ENCODE measurements at regions not wholly inside any gene's neighbourhood (a gene's known extent, or its start where the extent isn't known, plus 50 kb on each side); places are given as distances from the start of the nearest gene placed in this dataset.

DNA sequence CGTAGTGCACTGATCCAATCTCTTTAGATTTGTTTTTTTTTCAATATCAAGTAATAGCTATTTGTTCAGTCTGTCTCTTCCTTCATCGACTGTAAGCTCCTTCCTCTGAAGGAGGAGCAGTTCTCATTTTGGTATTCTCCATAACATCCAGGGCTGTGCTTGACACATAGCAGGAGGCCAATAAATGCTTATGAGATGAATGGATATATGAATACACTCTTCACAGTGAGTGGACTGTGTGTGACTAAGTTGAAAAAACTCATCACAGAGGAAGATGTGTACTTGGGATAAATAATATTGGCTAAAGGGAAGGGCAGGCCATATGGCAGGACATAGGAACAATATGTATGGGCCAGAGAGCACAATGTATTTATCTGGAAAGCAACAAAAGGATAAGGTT lies 205.3 kb upstream of the PRICKLE1 start:
- H3K36me3 ChIP-seq (ENCODE audit: control insufficient read depth, insufficient read depth, low read length), result no peaks in the 10 kb centered on the region
- no peak overlapping the region for H3K27ac ChIP-seq (ENCODE audit: low read depth, low read length)
- no peak overlapping the region for H3K4me3 ChIP-seq (ENCODE audit: low read length)
- no peaks in the 10 kb centered on the region for H3K27me3 ChIP-seq (ENCODE audit: control insufficient read depth, insufficient read depth, low read length)
- H3K9ac ChIP-seq (ENCODE audit: low read length), result no peak overlapping the region
- H3K4me1 ChIP-seq (ENCODE audit: control insufficient read depth, insufficient read depth, low read length), result no peaks in the 10 kb centered on the region

DNA sequence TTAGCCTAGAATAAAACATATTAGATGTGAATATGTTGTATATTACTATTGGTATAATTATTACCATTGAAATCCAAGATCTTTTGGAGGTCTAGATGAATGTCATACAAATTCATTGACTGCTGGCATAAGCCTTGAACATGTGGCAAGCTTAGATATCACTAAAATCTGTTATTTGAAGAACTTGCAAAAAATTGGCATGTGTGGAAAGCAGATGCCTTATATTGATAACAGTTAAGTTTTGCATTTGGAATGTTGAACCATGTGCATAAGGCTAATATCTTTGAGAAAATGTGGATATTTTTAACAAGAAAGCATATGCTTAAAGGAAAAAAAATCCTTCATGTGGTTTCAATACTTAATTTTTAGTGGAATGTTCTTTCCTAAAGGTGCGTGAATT lies 203.6 kb upstream of the PRICKLE1 start:
- Histone ChIP-seq H3K4me3 (ENCODE audit: low read length) (no peak overlapping the region), H3K27ac (ENCODE audit: low read depth, low read length) (no peak overlapping the region), H3K9ac (ENCODE audit: low read length) (no peak overlapping the region), H3K27me3 (ENCODE audit: control insufficient read depth, insufficient read depth, low read length) (no peaks in the 10 kb centered on the region), H3K36me3 (ENCODE audit: control insufficient read depth, insufficient read depth, low read length) (no peaks in the 10 kb centered on the region), H3K4me1 (ENCODE audit: control insufficient read depth, insufficient read depth, low read length) (no peaks in the 10 kb centered on the region)

DNA sequence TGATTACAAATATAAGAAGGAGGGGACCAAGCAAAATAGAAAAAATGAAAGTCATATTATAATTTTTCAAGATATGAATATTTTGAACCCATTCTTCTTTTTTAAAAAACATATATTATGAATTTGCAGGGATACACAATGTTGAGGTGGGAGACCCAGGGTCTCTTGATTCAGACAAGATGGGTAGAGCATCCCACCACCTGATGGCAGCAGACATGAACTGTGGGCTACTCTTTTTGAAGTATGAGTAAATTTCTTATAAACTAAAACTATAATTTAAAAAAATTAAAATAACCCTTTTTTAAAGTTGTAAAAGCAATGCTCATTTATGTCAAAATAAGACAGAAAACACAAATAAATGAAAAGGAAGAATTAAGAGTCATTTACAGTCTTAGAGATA lies 202.7 kb upstream of the PRICKLE1 start:
- H3K27ac ChIP-seq (ENCODE audit: low read depth, low read length), result no peak overlapping the region
- H3K4me1 ChIP-seq (ENCODE audit: control insufficient read depth, insufficient read depth, low read length), result no peaks in the 10 kb centered on the region
- no peak overlapping the region for H3K9ac ChIP-seq (ENCODE audit: low read length)
- H3K36me3 ChIP-seq (ENCODE audit: control insufficient read depth, insufficient read depth, low read length), result no peaks in the 10 kb centered on the region
- no peak overlapping the region for H3K4me3 ChIP-seq (ENCODE audit: low read length)
- H3K27me3 ChIP-seq (ENCODE audit: control insufficient read depth, insufficient read depth, low read length), result no peaks in the 10 kb centered on the region

DNA sequence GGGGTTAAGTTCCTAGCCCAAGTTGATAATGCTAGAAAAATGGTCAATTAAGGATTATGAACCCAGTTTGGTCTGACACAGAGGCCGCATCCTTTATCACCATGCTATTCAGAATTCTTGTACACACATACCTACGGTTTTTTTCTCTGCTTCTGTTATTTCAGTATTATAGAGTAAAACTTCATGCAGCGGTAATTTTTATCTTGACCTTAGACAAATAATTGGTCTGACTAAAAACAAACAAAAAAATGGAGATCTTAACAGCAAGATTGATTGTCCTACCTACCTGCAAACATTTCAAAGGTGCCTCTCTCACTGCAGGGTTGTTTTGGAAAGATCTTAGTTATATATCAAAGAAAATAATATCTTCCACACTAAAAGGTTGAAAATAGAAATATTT lies 201.9 kb upstream of the PRICKLE1 start:
- no peaks in the 10 kb centered on the region for H3K27me3 ChIP-seq (ENCODE audit: control insufficient read depth, insufficient read depth, low read length)
- H3K9ac ChIP-seq (ENCODE audit: low read length), result no peak overlapping the region
- no peaks in the 10 kb centered on the region for H3K36me3 ChIP-seq (ENCODE audit: control insufficient read depth, insufficient read depth, low read length)
- H3K4me1 ChIP-seq (ENCODE audit: control insufficient read depth, insufficient read depth, low read length), result no peaks in the 10 kb centered on the region
- H3K27ac ChIP-seq (ENCODE audit: low read depth, low read length), result no peak overlapping the region
- H3K4me3 ChIP-seq (ENCODE audit: low read length), result no peak overlapping the region

DNA sequence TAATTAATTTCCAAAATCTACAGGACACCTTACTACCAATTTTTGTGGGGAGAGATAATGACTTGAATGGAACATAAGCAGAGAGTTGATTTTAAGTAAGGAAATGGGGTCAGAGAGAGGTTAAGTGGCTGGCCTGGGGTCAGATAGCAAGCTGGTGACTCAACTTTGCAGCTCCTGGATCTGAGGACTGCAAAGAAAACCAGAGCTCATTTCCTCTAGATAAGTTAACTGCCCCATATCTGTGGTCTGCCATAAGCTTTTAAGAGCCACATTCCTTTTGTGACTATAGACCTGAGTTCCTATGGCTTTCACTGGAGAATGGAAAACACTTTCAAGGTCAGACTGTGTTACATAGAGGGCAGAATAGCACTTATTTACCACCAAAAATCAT lies 201.2 kb upstream of the PRICKLE1 start:
- Histone ChIP-seq H3K4me3 (ENCODE audit: low read length) (no peak overlapping the region), H3K36me3 (ENCODE audit: control insufficient read depth, insufficient read depth, low read length) (no peaks in the 10 kb centered on the region), H3K9ac (ENCODE audit: low read length) (no peak overlapping the region), H3K4me1 (ENCODE audit: control insufficient read depth, insufficient read depth, low read length) (no peaks in the 10 kb centered on the region), H3K27ac (ENCODE audit: low read depth, low read length) (no peak overlapping the region), H3K27me3 (ENCODE audit: control insufficient read depth, insufficient read depth, low read length) (no peaks in the 10 kb centered on the region)

DNA sequence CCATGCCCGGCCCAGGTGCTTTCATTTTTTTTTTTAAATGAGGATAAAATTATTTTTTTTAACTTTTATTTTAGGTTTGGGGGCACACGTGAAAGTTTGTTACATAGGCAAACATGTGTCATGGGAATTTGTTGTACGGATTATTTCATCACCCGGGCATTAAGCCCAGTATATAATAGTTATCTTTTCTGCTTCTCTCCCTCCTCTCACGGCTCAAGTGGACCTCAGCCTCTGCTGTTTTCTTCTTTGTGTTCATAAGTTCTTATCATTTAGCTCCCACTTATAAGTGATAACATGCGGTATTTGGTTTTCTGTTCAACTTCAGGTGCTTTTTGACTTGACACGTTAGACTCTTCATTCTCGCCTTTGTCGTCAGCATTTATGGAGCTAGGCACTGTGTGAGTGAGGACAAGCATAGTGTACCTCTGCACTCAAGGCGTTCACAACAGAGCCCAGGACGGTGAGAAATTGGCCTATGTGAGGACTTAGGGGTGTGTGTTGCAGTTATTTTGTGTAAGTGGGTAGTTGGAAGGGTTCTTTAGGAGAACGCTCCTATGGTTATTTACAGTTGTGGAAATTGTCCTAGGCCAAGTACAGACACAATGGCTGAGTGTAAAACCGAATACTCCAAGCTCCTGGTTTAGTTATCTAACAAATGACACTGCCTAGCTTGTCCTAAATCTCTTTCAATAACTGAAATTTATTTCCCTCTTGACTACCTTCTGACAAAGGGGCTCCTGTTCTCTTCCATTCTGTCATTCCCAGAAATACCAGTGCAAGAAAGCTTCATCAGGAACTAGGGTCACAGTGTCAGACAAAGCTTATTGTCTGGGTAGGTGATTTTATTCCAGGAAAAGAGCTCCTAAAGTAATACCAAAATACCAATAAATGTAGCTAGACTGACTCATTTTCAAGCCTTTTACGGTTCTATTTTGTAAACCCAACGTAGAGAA lies 200.5 kb upstream of the PRICKLE1 start:
- Histone ChIP-seq H3K4me1 (ENCODE audit: control insufficient read depth, insufficient read depth, low read length) (no peaks in the 10 kb centered on the region), H3K27ac (ENCODE audit: low read depth, low read length) (no peak overlapping the region), H3K4me3 (ENCODE audit: low read length) (no peak overlapping the region), H3K36me3 (ENCODE audit: control insufficient read depth, insufficient read depth, low read length) (no peaks in the 10 kb centered on the region), H3K9ac (ENCODE audit: low read length) (no peak overlapping the region), H3K27me3 (ENCODE audit: control insufficient read depth, insufficient read depth, low read length) (no peaks in the 10 kb centered on the region)

DNA sequence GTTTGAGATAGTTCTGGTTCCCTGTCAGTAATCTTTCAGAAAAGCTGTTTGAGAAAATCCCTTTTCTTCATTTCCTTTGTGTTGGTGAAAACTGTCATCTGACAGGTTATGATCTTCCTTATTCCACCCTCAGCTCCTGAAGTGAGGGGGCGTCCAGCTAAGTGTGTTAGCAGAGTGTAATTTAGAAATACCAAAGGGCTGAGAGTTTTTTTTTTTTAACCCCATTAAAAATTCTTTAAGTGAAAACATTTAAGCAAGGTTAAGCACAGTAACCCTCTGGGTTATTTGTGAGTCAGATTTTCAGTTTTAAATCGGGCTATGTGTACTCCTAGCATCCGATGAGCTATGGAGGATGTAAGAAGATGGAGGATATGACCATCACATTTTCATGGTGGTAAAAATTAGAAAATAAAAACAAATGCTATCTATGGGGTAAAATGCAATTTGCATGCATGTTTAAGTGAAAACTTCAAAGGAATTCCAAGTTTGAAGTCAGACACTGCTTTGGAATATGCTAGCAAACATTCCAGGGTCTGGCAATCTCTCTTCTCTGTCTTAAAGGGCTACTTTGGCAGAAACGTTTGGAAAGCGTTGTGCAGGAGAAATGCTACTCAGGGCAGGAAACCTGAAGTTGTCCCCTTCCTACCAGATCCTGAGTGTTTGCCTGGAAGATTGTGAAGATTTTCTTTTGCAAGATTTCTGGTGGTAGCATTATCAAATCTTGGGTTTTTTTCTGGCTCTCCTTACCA lies 197.0 kb upstream of the PRICKLE1 start:
- no peaks in the 10 kb centered on the region for H3K36me3 ChIP-seq (ENCODE audit: control insufficient read depth, insufficient read depth, low read length)
- H3K27me3 ChIP-seq (ENCODE audit: control insufficient read depth, insufficient read depth, low read length), result no peaks in the 10 kb centered on the region
- no peak overlapping the region for H3K27ac ChIP-seq (ENCODE audit: low read depth, low read length)
- H3K4me1 ChIP-seq (ENCODE audit: control insufficient read depth, insufficient read depth, low read length), result no peaks in the 10 kb centered on the region
- H3K4me3 ChIP-seq (ENCODE audit: low read length), result no peak overlapping the region
- H3K9ac ChIP-seq (ENCODE audit: low read length), result no peak overlapping the region

DNA sequence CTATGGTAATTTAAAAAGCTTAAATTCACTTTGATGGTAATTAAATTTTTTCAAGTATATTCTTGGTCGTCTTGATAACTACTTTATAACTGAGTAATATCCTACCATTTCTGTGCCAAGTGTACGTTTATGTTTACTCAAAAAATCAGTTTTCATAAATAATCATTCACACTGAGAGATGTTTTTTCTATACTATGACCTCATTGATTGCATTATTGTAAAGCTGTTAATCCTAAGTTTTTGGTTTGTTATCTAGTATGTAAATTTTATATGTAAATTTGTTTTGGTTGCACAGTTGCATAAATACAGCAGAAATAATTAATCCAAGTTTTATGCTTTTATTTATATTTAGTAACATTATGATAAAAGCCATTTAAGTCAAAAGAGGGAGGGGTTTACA lies 196.4 kb upstream of the PRICKLE1 start:
- Histone ChIP-seq H3K4me3 (ENCODE audit: low read length) (no peak overlapping the region), H3K27me3 (ENCODE audit: control insufficient read depth, insufficient read depth, low read length) (no peaks in the 10 kb centered on the region), H3K9ac (ENCODE audit: low read length) (no peak overlapping the region), H3K27ac (ENCODE audit: low read depth, low read length) (no peak overlapping the region), H3K36me3 (ENCODE audit: control insufficient read depth, insufficient read depth, low read length) (no peaks in the 10 kb centered on the region), H3K4me1 (ENCODE audit: control insufficient read depth, insufficient read depth, low read length) (no peaks in the 10 kb centered on the region)

DNA sequence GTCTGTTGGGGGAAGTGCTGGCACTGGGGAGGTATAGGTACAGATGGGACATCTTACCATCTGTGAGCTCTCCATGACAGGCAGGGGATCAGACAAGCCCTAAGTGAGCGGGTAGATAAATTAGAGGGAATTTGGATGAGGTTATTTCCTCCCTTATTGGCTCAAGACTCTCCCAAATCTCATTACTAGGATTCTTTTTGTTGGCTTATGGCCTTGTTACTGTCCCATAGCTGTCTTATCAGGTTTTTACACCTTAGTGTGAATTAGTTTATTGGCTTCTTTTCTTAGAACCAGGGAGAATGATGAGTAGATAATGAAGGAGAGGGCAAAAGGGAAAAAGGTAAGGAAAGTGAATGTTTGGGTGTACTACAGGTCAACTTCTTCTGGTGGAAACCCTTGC lies 191.1 kb upstream of the PRICKLE1 start:
- no peak overlapping the region for H3K9ac ChIP-seq (ENCODE audit: low read length)
- no peak overlapping the region for H3K4me3 ChIP-seq (ENCODE audit: low read length)
- no peaks in the 10 kb centered on the region for H3K4me1 ChIP-seq (ENCODE audit: control insufficient read depth, insufficient read depth, low read length)
- H3K36me3 ChIP-seq (ENCODE audit: control insufficient read depth, insufficient read depth, low read length), result no peaks in the 10 kb centered on the region
- H3K27me3 ChIP-seq (ENCODE audit: control insufficient read depth, insufficient read depth, low read length), result no peaks in the 10 kb centered on the region
- H3K27ac ChIP-seq (ENCODE audit: low read depth, low read length), result no peak overlapping the region

DNA sequence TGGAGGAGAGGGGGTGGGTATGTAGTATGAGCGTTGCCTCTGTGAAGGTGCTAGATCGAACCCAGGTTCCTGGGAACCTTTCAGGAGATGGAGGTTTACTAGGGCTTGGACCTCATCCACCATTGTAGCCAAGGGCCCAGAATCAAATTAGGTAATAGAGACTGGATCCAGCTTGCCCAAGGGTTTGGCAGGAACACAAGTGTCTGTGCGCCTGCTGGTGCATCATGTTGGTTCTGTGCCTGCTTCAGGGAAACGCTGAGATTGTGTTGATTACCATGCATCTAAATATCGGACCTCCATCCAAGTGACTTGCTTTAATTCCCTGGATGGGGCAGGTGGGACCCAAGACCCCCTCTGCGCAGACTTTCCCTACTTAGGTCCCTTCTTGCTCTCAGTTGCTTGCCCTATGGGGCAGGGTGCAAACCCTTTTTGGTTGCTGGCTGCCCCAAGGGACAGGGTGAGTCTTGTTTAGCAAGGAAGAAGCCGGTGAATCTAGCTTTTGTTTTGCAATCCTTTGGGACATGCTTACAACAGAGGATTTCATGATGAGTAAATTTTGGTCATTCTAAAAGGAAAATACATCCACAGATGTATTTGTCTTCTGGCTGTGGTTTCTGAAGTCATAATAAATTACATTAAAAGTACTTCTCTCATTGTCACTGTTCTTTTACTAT lies 189.8 kb upstream of the PRICKLE1 start:
- Histone ChIP-seq H3K4me3 (ENCODE audit: low read length) (no peak overlapping the region), H3K36me3 (ENCODE audit: control insufficient read depth, insufficient read depth, low read length) (no peaks in the 10 kb centered on the region), H3K9ac (ENCODE audit: low read length) (no peak overlapping the region), H3K4me1 (ENCODE audit: control insufficient read depth, insufficient read depth, low read length) (no peaks in the 10 kb centered on the region), H3K27me3 (ENCODE audit: control insufficient read depth, insufficient read depth, low read length) (no peaks in the 10 kb centered on the region), H3K27ac (ENCODE audit: low read depth, low read length) (no peak overlapping the region)

DNA sequence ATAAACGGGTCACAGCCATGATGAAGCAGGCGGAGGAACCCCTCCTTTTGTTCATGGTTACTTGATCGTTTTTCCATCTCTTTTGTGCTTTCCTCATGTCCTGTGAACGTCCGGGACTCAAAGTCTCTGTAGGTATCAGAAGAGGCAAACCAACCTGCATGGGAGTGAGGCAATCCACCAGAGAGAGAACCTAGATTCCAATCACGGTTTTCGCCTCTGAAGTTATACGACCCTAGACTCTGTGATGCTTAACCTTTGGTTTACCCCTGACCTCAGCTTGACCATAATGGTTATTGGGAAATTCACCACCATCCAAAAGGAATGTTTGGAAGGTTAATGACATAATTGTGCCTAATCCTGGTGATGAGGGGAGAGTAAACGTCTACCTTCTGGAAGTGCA lies 186.8 kb upstream of the PRICKLE1 start:
- H3K27me3 ChIP-seq (ENCODE audit: control insufficient read depth, insufficient read depth, low read length), result no peaks in the 10 kb centered on the region

DNA sequence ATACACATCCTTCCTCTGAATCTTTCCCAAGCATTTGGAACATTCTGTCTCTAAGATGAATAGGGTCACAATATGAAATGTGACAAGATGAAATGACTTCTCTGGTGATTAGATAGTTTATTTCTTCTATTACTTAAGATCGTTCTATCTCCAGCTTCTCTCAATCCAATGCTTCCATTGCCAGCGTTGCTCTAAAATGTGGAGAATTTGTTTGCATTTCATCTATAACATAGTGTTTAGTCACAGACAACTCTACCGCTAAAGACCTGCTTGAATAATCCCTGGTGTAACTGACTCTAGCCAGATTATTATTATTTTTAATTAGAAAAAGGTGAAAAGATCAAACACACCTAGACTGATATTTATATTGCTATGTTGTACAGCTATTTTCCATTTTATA lies 184.7 kb upstream of the PRICKLE1 start:
- no peak overlapping the region for H3K4me3 ChIP-seq (ENCODE audit: low read length)
- H3K4me1 ChIP-seq (ENCODE audit: control insufficient read depth, insufficient read depth, low read length), result no peaks in the 10 kb centered on the region
- H3K27me3 ChIP-seq (ENCODE audit: control insufficient read depth, insufficient read depth, low read length), result no peaks in the 10 kb centered on the region
- no peak overlapping the region for H3K9ac ChIP-seq (ENCODE audit: low read length)
- no peak overlapping the region for H3K27ac ChIP-seq (ENCODE audit: low read depth, low read length)
- H3K36me3 ChIP-seq (ENCODE audit: control insufficient read depth, insufficient read depth, low read length), result no peaks in the 10 kb centered on the region

More for the DNA sequence above, 186.8 kb upstream of the PRICKLE1 start:
- H3K4me1 ChIP-seq (ENCODE audit: control insufficient read depth, insufficient read depth, low read length), result no peaks in the 10 kb centered on the region
- no peak overlapping the region for H3K9ac ChIP-seq (ENCODE audit: low read length)
- H3K27ac ChIP-seq (ENCODE audit: low read depth, low read length), result no peak overlapping the region
- H3K36me3 ChIP-seq (ENCODE audit: control insufficient read depth, insufficient read depth, low read length), result no peaks in the 10 kb centered on the region
- H3K4me3 ChIP-seq (ENCODE audit: low read length), result no peak overlapping the region

Measured in rectal smooth muscle tissue (tissue), 1 donor.